Left kidney (tissue), 1 donor: ENCODE measurements at regions not wholly inside any gene's neighbourhood (a gene's known extent, or its start where the extent isn't known, plus 50 kb on each side); places are given as distances from the start of the nearest gene placed in this dataset.

Experiments
- DNase-seq: peaks from one replicate; pipeline ENCODE4 v3.0.0-alpha.2; 2013

DNA sequence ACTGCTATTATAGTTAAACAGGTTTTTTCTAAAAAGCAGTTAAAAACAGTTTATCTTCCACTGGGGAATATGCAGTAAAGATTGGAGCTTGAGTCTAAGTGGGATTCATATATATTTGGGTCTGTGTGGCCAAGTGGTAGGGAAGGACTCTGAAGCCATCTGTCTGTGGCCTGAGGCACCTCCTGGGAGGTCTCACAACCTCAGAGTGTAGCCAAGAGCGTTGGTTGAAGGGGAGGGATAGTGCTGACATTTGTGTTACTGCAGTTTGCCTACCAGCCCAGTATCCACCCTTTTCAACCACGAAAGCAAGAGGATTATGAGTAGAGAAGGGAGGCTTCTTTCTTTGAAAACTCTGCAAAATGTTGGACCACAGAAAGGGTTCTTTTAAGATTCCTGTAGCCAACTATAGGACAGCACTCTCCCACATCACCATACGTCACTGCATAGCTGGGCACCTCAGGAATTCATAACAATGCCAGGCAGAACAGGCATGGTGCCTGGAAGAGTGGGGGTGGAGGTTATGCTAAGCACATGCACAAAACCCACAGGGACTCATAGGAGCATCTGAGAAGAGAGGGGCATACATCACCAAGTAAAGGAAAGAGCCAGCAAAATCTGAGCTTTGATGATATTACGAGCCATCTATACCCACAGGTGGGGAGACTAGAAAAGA lies 90.5 kb upstream of the HEY2 start:
- no peak for DNase-seq

DNA sequence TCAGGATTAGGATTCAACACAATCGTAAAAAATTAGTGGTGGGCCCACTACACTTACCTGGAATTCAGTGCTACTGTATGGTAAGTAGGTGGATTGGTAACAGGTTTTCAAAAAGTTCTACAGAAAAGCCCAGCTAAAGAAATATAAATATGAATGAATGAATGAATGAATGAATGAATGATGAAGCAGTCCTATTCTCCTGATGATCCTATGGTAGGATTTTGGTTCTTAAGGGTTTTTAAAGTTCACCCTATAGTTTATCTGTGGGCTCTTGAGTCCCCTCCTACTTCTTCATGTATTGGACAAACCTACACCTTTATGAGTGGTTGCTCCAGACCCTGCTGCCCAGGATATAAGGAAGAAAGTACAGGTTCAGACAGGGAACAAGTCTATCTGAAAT lies 89.5 kb upstream of the HEY2 start:
- no peak for DNase-seq

DNA sequence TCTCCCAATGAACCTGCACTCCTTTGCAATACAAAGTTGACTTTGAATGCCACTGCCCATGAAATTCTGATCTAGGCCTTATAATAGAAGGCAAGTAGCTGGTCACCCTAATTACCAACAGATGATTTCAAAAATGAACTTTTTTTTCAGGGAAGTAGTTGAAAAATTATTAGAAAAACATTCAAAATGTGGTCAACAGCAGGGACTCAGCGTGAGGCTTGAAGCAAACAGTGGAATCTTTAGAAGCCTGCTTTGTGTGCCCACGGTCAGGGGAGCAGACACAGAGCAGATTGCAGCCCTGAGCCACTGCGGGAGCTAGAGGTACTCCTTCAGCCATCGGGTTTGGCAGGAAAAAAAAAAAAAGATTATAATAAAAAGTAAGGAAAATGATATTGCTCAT lies 87.1 kb upstream of the HEY2 start:
- no peak for DNase-seq

DNA sequence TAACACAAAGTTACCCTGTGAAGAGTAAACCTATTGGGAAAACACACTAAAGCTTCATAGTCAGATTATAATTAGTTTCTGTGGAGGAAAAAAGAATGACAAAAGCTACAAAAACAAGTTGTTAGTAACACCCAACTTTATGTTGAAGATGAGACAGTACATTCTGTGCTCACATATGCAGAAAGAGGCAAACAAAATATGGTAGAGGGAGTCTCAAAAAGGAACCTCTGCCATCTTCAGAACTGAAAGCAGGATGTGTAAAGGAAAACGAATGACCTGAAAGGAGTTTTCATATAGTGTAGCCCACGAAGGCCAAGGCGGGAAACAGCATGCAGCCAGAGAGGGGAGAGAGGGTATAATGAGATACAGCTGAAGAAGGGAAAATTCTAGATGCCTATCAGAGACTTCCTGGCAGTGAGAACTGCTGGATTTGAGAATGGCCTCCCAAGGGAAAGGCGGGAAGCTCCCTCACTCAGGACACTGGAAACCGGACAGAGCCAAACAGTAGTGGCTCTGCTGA lies 84.1 kb upstream of the HEY2 start:
- no peak for DNase-seq

DNA sequence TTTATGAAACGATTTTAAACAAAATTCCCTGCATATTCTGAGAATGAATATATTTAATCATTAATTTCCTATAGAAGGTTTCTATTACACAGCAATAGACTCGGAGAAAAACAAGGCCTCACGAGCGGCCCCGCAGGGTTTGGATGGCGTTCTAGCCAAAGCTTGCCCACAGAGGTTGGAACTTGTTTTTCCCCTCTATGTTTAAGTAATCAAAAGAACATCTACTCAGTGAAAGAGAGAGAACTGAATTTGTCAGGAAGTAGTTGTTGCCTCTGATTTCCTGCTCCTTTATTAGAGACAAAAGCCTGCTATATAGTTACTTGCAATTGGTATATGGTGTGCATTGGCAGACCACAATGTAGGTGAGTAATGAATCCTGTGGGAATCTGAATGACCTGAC lies 82.1 kb upstream of the HEY2 start:
- DNase-seq = no peak

DNA sequence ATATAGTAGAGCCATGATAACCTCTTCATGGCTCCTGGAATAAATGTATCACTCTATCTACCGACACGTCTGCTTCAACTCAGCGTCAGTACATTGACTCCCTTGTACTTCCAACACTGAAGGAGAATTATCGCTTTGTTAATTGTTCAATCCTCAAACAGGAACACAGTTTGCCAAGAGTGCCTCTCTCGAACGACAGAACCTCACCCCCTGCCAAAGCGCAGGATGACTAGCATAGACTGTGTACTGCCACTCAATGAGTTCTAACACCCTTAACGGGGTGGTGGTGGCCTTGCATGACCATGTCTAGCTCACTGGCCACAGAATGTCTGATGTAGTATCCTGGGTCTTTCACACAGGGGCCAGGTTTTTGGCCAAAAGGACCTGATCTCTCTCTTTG lies 81.4 kb upstream of the HEY2 start:
- DNase-seq = no peak

DNA sequence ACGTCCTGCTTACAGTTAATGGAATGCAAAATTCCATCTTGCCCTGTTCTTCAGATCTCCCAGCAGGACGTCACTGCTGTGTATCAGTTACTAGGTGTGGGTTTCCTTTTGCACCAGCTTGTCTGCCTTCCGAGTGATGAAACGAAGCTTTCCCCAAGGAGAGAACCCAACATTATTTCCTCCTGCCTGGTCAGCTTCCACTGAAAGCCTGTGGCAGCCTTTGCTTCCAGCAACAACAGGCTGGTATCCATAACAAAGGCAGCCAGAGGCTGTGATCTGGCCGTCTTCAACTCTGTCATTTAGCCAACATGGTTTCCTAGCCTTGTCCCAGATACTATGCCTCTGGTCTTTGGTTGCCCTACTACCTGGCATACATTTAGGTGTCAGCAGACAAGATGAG lies 78.9 kb upstream of the HEY2 start:
- DNase-seq = peak; percentile 32

DNA sequence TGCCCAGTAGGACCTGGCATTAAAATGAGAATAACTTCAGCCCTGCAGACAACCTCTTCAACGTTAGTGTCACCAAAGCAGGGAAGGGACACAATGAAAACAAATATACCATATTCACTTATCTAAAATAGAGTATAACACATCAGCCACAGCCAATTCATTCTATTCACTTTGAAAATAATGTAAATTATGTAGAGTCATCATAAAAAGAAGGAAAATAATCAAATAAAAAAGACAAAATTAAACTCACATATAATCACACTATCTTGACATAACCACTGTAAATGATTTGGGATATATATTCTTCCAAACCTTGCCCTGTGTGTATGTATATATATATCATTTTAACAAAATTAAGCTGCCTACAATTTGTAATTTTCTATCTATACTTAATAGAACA lies 78.1 kb upstream of the HEY2 start:
- DNase-seq = no peak

DNA sequence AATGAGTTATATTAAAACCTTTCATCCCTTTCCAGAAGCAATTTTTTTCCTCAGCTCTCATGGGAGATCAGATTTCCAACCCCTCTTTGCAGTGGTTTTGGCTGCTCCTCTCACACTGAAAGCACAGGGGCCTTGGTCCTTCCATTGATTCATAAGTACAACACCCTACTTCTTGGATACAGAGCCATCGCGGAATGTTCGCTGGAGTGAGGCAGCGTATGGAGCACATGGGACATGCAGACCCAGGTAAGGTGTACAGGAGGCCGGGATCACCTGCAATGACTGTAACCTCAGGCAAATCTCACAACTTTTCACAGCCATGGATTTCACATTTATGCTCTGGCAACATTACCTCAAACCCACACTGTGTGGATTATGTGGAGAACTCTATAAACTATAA lies 75.2 kb upstream of the HEY2 start:
- DNase-seq = no peak

DNA sequence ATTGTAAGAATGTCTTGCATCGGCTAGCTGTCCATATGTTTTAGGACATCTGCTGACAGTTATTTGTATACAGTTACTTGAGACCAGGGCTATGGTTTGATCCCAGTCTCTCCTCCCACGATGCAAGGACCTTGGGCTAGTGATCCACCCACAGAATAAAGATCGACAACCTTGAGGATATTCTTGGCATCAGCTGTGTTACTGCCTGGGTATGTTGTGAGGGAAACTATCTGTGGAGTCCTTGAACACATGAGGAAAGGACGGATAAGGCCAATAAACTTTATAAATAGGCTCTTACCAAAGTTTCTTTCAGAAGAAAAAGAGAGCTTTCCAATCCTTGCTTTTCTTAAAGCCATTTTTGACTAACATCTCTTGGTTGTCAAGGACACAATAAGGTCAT lies 70.8 kb upstream of the HEY2 start:
- no peak for DNase-seq

DNA sequence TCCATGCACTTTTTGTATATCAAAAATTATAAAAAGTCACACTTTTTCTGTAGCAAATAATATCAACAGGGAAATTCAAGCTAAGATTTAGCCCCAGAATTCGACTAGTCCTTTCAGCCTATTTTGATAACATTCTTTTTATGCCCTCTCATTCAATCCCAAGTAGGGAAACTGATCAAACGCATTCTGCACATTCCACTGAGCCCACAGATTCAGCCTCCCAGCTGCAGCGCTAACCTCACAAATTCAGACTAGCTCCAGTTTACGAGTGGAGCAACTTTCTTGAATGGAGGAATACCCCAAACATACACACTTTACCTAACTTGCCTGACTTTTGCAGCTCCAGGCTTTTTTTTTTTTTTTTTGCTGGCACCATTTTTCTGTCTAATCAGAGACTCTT lies 70.3 kb upstream of the HEY2 start:
- DNase-seq = no peak

DNA sequence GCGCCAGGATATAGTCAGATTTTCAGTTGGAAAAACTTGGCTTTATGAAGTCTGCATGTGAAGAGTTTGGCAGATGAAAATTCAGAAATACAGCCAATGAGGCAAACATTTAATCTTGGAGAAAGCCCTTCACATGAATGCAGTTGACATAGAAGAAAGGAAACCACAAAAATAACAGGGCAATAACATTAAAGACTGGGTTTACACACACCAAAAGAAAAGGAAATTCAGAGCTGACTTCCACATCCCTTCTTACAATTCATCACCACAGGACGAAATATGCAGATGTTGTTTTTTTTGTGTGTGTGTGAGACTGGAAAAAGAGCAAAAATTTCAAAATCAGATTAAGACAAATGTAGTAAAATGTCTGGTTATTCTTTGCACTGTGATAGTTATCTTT lies 69.8 kb upstream of the HEY2 start:
- DNase-seq = no peak

DNA sequence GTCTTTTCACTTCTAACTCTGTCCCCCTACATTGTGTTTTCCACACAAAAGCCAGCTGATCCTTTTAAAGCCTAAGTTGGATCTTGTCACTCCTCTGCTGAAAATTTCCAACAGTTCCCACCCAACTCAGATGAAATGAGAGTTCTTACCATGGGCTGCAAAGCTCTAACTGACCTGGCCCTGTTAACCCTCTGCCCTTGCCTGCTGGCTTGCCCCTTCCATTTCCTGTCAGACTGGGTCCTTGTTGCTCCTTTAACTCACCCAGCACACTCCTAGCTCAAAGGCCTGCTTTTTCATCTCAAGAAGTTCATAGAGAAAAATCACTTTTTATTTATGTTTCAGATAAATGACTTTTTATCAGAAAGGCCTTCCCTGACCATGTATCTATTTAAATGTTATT lies 66.5 kb upstream of the HEY2 start:
- no peak for DNase-seq

DNA sequence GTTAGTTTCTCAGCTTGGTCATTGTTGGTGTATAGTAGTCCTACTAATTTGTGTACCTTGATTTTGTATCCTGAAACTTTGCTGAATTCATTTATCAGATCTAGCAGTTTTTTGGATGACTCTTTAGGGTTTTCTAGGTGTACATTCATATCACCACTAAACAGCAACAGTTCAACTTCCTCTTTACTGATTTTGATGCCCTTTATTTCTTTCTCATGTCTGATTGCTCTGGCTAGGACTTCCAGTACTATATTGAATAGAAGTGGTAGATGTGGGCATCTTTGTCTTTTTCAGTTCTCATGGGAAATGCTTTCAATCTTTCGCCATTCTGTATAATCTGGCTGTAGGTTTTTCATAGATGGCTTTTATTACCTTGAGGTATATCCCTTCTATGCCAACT lies 61.3 kb upstream of the HEY2 start:
- DNase-seq = no peak

DNA sequence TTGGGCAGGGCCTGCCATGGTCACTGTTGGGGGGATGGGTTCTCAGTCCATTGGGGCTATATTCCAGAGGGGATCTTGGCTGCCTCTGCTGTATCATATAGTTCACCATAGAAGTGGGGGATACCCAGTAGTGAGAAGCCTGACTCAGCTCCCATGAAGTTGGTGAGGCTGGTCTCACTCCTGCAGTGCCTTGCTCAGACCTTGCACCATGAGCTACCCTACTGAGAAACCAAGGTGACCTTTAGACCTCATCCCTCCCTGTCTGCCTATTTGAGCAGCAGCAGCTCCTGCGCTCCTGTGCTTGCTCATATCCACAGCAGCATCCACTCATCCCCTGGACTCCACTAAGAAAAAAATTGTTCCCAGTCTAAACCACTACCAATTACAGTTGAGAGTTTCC lies 56.0 kb upstream of the HEY2 start:
- DNase-seq = no peak

DNA sequence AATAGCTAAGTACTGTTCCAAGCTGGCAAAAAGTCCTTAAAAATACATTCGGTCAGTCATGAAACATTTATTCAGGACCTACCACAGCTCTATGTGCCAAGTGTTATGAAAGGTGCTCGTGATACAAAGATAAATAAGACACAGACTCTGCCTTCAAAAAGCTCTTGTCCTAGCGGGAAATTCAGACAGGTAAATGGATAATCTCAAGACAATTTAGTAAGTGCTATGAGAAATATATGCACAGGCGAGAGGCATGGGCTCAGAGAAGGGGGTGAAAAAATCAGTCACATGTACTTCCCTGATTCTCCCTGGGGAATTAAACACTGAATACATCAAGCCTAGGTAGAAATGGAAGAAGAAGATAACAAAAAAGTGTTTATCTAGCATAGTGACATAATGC lies 49.8 kb upstream of the HEY2 start:
- DNase-seq = no peak
